Suprapubic skin (tissue), 4 donors: ENCODE measurements at regions not wholly inside any gene's neighbourhood (a gene's known extent, or its start where the extent isn't known, plus 50 kb on each side); places are given as distances from the start of the nearest gene placed in this dataset.

Experiments used
- POLR2A ChIP-seq, 2 donors: fragments of 450-650 bp; IDR thresholded peaks; one replicate each; pipeline ENCODE4 v1.6.1; 2017; ENCODE audit warnings: antibody characterized with exemption in 2 of 2, mild to moderate bottlenecking in 2 of 2, moderate library complexity in 2 of 2
- POLR2AphosphoS5 ChIP-seq, 3 donors: sonication (generic); formaldehyde crosslinking; IDR thresholded peaks; one replicate each; pipeline ENCODE4 v1.6.1; 2017; ENCODE audit warnings: antibody characterized with exemption in 3 of 3
- TF ChIP-seq, protein P1 (sequence below), 2 donors: fragments of 200-600 bp in 1 of 2; fragments of 450-650 bp in 1 of 2; sonication (generic) in 1 of 2; IDR thresholded peaks; one replicate each; pipeline ENCODE4 v1.5.1; 2016 to 2019; ENCODE audit warnings: antibody characterized with exemption in 2 of 2, mild to moderate bottlenecking in 1 of 2, moderate library complexity in 1 of 2

- TF ChIP-seq POLR2A (IDR thresholded peaks at IDR 0.05): no peak
- TF ChIP-seq, protein P1, sequence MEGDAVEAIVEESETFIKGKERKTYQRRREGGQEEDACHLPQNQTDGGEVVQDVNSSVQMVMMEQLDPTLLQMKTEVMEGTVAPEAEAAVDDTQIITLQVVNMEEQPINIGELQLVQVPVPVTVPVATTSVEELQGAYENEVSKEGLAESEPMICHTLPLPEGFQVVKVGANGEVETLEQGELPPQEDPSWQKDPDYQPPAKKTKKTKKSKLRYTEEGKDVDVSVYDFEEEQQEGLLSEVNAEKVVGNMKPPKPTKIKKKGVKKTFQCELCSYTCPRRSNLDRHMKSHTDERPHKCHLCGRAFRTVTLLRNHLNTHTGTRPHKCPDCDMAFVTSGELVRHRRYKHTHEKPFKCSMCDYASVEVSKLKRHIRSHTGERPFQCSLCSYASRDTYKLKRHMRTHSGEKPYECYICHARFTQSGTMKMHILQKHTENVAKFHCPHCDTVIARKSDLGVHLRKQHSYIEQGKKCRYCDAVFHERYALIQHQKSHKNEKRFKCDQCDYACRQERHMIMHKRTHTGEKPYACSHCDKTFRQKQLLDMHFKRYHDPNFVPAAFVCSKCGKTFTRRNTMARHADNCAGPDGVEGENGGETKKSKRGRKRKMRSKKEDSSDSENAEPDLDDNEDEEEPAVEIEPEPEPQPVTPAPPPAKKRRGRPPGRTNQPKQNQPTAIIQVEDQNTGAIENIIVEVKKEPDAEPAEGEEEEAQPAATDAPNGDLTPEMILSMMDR (IDR thresholded peaks at IDR 0.05): no peak
- TF ChIP-seq POLR2AphosphoS5 (IDR thresholded peaks at IDR 0.05): no peak
Observed at GRCh38 chr15:70197945-70198361, 100.2 kb upstream of the TLE3 start.
